DND-41 (cell line): ENCODE measurements at regions not wholly inside any gene's neighbourhood (a gene's known extent, or its start where the extent isn't known, plus 50 kb on each side); places are given as distances from the start of the nearest gene placed in this dataset.

Source experiments
- ATAC-seq: fragments of 200-7000 bp; cut with Tn5 transposase; 3 replicates; pipeline ENCODE4 v1.9.1; 2021; ENCODE audit warnings: low read depth; ENCODE audit not compliant: insufficient read depth
- DNase-seq: peaks from one replicate; pipeline ENCODE4 v3.0.0-alpha.2; 2020
- H2AFZ ChIP-seq: 2 replicates; pipeline ENCODE4 v1.6.0; 2012; ENCODE audit warnings: low read depth, low read length
- H3K27ac ChIP-seq: 2 replicates; pipeline ENCODE4 v1.5.1; 2012; ENCODE audit warnings: low read length, inconsistent platforms
- H3K27me3 ChIP-seq: fragments of 200-600 bp; sonication (generic); 2 replicates; pipeline ENCODE4 v1.6.0; 2012; ENCODE audit warnings: low read length, mild to moderate bottlenecking, inconsistent platforms; ENCODE audit not compliant: insufficient read depth, poor library complexity
- H3K36me3 ChIP-seq: 2 replicates; pipeline ENCODE4 v1.5.1; 2012; ENCODE audit warnings: low read length, inconsistent platforms; ENCODE audit not compliant: insufficient read depth
- H3K4me1 ChIP-seq: 2 replicates; pipeline ENCODE4 v1.5.1; 2012; ENCODE audit warnings: mild to moderate bottlenecking, low read length; ENCODE audit not compliant: insufficient read depth
- H3K4me2 ChIP-seq: 2 replicates; pipeline ENCODE4 v1.6.0; 2012; ENCODE audit warnings: mild to moderate bottlenecking, moderate library complexity, low read length, inconsistent platforms; ENCODE audit not compliant: insufficient read depth
- H3K4me3 ChIP-seq, 2 experiments: fragments of 200-600 bp in 1 of 2; shearing (Covaris generic) in 1 of 2; 2 replicates each; pipeline ENCODE4 v1.5.1; 2012 to 2016; ENCODE audit warnings: inconsistent platforms in 2 of 2, low read length in 2 of 2, mild to moderate bottlenecking in 2 of 2, low read depth in 1 of 2, moderate library complexity in 1 of 2
- H3K79me2 ChIP-seq: 2 replicates; pipeline ENCODE4 v1.6.0; 2012; ENCODE audit warnings: low read length, inconsistent platforms; ENCODE audit not compliant: insufficient read depth
- H3K9ac ChIP-seq: 2 replicates; pipeline ENCODE4 v1.6.0; 2012; ENCODE audit warnings: low read depth, mild to moderate bottlenecking, inconsistent platforms, low read length, moderate library complexity
- H3K9me3 ChIP-seq: 2 replicates; pipeline ENCODE4 v1.5.1; 2012; ENCODE audit warnings: low read length, moderate library complexity, mild to moderate bottlenecking, inconsistent platforms; ENCODE audit not compliant: insufficient read depth, severe bottlenecking
- H4K20me1 ChIP-seq: 2 replicates; pipeline ENCODE4 v1.6.0; 2012; ENCODE audit warnings: low read length; ENCODE audit not compliant: insufficient read depth
- EZH2 ChIP-seq: IDR thresholded peaks from 3 replicates; pipeline ENCODE4 v1.6.1; 2012; ENCODE audit warnings: borderline replicate concordance, low read depth, mild to moderate bottlenecking, moderate library complexity, low read length, inconsistent platforms; ENCODE audit not compliant: severe bottlenecking
- TF ChIP-seq, protein P1 (sequence below): IDR thresholded peaks from 2 replicates; pipeline ENCODE4 v1.5.1; 2012; ENCODE audit warnings: borderline replicate concordance, low read length, moderate library complexity, mild to moderate bottlenecking; ENCODE audit not compliant: poor library complexity, severe bottlenecking; ENCODE audit errors: extremely low read depth

DNA sequence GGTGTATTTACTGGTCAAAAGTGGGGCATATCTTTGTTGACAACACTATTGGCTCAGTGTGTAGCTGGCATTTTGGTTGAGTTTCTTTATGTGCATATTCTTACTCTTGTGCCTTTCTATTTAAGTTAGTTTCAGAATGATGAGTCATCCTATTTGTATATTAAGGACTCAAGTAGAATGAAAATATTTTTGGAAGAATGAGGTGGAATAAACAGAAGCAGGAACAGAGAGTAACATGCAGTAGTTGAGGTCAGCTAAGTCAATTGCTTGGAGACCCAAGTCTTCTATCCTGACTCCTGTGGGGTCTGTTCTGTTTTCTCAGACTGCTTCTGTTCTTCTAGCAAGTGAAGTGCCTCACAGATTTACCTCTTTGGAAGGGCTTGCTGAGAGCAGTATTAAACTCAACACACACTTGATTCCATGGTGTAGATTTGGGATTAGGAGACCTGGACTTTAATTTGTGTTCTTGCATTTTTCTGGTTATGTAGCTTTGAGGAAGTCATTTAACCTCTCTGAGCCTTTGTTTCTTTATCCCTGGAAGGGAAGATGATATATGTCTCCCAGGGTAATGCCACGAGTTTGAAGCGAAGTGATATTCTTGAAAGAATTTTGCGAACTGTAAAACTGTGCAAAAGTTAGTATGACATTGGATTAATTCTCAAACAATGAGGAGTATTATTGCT is 324.3 kb downstream of the QKI start:
- Histone ChIP-seq H3K4me3 (no peak overlapping the region), H2AFZ (no peak overlapping the region), H3K9me3 (peaks cover 1% of the 10 kb centered on the region), H3K27me3 (no peaks in the 10 kb centered on the region), H3K4me2 (no peak overlapping the region), H3K9ac (no peak overlapping the region), H3K27ac (no peak overlapping the region), H3K4me1 (no peaks in the 10 kb centered on the region), H4K20me1 (no peaks in the 10 kb centered on the region), H3K36me3 (no peaks in the 10 kb centered on the region), H3K79me2 (no peaks in the 10 kb centered on the region)
- no peak for TF ChIP-seq EZH2
- TF ChIP-seq, protein P1, sequence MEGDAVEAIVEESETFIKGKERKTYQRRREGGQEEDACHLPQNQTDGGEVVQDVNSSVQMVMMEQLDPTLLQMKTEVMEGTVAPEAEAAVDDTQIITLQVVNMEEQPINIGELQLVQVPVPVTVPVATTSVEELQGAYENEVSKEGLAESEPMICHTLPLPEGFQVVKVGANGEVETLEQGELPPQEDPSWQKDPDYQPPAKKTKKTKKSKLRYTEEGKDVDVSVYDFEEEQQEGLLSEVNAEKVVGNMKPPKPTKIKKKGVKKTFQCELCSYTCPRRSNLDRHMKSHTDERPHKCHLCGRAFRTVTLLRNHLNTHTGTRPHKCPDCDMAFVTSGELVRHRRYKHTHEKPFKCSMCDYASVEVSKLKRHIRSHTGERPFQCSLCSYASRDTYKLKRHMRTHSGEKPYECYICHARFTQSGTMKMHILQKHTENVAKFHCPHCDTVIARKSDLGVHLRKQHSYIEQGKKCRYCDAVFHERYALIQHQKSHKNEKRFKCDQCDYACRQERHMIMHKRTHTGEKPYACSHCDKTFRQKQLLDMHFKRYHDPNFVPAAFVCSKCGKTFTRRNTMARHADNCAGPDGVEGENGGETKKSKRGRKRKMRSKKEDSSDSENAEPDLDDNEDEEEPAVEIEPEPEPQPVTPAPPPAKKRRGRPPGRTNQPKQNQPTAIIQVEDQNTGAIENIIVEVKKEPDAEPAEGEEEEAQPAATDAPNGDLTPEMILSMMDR, result no peak
- no peak for ATAC-seq
- no peak for DNase-seq

DNA sequence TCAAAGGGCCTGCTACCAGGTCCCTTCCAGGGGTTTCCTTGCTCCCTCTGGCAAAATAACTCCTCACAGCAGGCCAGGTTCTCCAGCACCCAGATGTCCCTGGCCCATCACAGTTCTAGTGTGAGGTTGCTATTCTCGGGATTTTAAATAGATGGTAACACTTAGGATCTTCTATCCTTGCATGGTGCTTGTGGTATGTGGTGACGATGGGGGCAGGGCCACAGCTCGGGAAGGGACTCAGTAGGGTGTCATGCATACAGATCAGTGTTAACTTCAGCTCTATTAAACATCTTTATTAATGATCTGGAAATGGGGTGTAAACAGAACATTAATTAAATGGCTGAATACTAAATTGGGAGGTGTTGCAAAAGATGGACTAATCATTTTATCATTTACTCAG is 323.8 kb downstream of the QKI start:
- H3K4me2 ChIP-seq, result no peak overlapping the region
- no peak for TF ChIP-seq EZH2
- TF ChIP-seq, protein P1, result no peak
- H3K9me3 ChIP-seq, result no peaks in the 10 kb centered on the region
- no peaks in the 10 kb centered on the region for H3K36me3 ChIP-seq
- no peak overlapping the region for H3K27ac ChIP-seq
- no peaks in the 10 kb centered on the region for H4K20me1 ChIP-seq
- no peak overlapping the region for H3K9ac ChIP-seq
- no peak overlapping the region for H3K4me3 ChIP-seq
- H3K79me2 ChIP-seq, result no peaks in the 10 kb centered on the region
- no peaks in the 10 kb centered on the region for H3K4me1 ChIP-seq
- H2AFZ ChIP-seq, result no peak overlapping the region
- ATAC-seq (no peak), DNase-seq (no peak)
- H3K27me3 ChIP-seq, result no peaks in the 10 kb centered on the region

DNA sequence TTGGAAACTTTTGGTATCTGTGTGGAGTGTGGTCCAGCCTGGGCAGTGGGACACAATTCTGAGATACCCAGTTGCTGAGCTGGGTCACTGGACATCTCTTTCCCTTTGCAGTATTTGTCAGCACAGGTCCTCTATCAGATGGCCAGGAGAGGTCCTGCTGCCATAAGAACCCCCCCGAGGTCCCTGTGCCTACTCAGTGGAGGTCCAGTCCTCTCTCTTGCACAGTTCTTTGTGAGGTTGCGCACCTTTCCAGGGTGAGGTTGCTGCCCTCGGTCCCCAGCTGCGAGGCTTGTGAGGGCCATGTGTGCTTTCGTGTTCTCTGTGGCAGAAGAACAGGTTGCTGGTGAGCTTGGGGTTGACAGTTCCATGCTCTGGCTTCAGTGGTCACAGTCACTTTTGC is 320.6 kb downstream of the QKI start:
- H3K4me2 ChIP-seq, result no peak overlapping the region

More for the DNA sequence above, 320.6 kb downstream of the QKI start:
- Histone ChIP-seq H3K9me3 (no peaks in the 10 kb centered on the region), H3K27me3 (no peaks in the 10 kb centered on the region), H3K27ac (no peak overlapping the region), H3K36me3 (no peaks in the 10 kb centered on the region), H3K79me2 (no peaks in the 10 kb centered on the region), H2AFZ (no peak overlapping the region), H4K20me1 (no peaks in the 10 kb centered on the region), H3K4me3 (no peak overlapping the region), H3K9ac (no peak overlapping the region), H3K4me1 (no peaks in the 10 kb centered on the region)
- DNase-seq (no peak), ATAC-seq (no peak)
- TF ChIP-seq, protein P1, result no peak
- TF ChIP-seq EZH2, result no peak
